Activated T-cell treated with anti-CD3 and anti-CD28 coated beads for 1 hour (primary cell): ENCODE measurements at regions not wholly inside any gene's neighbourhood (a gene's known extent, or its start where the extent isn't known, plus 50 kb on each side); places are given as distances from the start of the nearest gene placed in this dataset.

Experiments
- DNase-seq: peaks from one replicate; pipeline ENCODE4 v3.0.0-alpha.2; 2020; ENCODE audit warnings: low read depth

DNA sequence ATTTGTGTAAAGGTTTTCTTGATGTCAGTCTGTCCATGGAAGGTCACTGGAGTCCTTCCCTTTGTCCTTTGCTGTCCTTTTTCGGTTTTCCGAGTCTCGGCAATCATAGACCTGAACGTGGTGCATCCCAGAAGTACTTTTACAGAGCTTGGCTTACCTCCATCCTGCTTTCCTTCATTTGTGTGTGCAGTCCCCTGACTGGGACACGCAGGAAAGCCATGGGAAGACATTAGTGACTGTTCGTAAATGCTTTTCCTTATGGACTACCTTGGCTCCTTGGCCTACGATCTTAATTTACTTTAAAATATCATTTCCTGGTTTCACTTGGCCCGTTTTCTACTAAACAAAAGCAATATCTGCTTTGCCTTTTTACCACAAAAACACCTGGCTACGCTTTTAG is 328.4 kb upstream of the RARB start:
- DNase-seq = no peak

GRCh38 chr3:25103391-25103790 is 324.7 kb upstream of the RARB start:
- no peak for DNase-seq

- DNase-seq = no peak
These were observed 320.0 kb upstream of the RARB start for GRCh38 chr3:25107918-25108617.

DNA sequence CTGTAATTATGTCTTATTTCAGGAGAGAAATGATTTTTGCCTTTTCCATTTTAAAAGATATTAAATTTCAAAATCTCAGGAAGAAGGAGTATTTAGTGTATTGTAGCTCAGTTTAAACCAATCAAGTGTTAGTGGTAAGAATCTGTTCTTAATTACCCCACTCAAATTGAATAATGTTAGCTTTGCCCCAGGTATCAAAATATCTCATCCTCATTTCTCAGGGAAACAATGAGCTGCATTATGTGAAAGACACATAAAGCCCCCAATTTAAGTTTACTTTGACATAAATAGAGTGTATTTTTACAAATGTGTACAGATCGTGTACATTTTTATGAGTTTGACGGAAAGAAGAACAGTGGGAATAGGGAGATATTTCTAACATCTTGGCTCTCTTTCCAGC is 317.4 kb upstream of the RARB start:
- DNase-seq = no peak

- DNase-seq = no peak
These were observed 314.2 kb upstream of the RARB start for GRCh38 chr3:25113891-25114290.

DNA sequence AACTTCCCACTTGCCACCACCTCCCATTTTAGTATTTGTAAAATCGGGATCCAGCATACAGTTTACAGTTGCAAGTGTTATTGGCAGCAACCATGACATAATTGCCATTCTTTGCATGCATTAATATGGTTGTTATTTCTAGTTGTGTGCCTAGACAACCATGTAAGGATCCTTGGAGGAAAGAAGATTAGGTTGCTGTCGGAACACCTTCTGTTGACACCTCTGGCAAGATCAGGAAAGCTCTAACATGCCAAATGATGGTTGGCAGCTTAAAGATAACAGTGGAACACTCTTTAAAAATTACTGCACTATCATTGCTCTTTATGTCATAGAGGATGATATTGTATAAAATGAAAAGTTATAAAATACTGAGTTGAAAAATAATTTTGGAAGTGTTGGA is 313.5 kb upstream of the RARB start:
- DNase-seq = no peak

DNA sequence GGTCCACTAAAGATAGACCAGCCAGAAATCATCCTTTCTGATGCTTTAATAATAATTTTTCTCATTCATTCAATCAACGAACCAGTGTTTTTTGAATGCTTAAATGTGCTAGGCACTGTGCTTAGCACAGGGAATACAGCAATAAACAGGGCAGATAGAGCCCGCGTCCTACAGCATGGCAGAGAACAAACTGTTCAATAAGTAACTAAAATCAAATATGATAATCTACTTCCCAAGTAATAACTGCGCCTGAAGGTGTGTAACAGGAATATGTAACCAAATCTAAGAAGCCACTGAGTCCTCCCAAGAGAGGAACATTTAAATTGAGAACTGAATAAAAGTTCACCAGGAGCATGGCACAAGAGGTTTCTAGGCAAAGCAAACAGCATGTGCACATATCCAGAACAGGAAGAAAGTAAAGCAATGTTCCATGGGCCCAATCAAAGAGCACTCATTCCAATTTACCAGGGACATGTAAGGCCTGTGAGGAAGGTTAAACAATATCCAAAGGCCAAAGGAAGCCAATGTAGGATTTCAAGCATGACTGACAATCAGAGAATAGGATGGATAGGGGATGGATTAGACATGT is 311.0 kb upstream of the RARB start:
- no peak for DNase-seq

- no peak for DNase-seq
These were observed 308.4 kb upstream of the RARB start for GRCh38 chr3:25119682-25120081.

DNA sequence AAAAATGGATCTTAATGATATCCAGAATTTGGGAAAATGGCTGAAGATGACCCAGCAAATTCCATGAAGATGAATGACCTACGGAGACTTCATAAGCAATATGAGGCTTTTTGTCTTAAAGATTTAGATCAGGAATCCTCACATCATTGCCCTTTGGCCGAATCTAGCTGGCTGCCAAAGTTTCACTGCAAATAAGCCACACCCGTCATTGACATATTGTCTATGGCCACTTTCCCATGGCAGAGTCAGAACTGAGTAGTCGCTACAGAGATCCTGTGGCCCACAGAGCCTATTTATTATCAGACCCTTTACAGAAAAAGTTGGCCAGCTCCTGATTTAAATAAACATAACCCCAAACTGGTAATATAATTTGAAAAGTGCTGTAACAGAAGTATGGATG is 307.4 kb upstream of the RARB start:
- DNase-seq = no peak

DNA sequence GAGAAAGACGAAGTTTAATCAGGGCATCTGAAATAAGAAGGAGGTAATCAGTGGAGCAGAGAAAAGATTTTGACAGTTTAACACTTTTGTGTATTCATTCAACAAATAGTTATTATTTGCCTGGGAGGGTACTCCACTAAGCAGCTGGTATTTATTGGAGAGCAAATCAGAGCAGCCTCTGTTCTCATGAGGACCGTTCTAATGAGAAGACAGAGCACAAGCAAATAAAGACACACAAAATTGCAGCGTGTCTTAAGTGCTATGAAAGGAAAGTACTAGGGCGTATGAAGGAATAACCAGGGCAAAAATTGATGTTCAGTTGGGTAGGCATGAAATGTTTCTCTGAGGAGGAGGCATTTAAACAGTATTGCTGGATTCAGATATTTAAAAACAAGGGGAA is 302.9 kb upstream of the RARB start:
- no peak for DNase-seq

DNA sequence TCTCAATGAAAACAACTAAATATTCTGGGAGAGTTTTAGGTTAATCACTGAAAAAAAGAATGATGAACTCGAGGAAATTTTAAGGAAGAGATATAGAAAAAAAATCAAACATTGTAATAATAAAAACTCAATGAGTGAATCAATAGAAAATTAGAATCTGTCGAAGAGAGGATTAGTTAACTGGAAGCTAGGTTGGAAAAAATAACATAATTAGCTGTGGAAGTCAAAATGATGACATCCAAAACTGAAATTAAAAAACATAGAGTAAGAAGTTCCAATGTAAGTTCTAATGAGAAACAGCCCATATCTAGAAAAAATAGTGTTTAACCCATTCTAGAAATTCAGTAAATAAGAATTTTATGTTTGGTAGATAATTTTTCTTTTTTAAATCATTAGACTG is 299.3 kb upstream of the RARB start:
- DNase-seq = no peak

DNA sequence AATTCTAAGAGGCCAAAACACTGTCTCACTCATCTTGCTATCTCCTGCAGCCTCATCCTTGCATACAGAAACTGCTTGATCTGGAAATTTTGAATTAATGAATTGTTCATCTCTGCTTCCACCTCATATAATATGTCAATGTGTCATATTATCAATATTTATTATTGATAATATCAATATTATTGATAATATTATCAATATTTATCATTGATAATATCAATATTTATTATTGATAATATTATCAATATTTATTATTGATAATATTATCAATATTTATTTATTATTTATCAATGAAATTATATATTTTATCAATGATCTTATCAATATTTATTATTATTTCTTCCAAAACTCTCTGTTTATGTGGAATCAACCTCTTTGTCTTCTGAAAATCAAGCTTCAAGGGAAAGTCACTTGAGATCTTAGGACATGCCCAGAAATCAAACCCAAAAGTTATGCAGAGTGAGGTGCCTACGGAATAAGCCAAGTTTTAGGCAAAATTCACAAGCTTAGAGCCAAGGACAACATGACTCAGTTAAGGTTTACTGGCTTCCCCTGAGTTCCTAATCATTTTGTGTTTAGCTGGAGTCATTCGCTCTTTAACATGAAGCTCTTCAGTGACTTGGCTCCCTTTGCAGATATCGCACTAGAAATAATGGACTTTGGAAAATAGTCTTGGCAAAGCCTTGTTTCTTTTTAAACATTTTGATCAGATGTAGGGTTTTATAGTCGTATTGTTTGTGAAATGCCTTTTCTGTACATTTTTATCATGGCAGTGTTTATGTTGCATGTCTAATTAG is 297.1 kb upstream of the RARB start:
- DNase-seq = no peak

- no peak for DNase-seq
These were observed 294.5 kb upstream of the RARB start for GRCh38 chr3:25133588-25133987.

DNA sequence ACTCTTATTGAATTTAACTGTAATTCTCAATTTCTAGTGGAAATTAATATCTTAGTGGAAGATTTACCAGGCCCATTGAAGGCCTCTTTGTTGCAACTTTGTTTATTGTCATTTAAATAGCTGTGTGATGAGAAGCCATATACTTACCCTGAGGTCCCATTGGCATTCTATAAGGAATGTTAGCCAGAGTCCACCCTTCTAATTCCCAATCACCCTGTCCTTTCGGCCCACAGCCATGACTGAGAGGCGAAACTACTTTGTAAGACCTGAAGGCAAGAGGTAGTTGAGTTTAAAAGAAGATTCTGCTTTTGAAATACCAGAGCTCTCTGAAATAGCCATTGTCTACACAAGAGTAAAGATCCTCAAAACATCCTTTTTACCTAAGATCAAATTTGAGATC is 290.5 kb upstream of the RARB start:
- no peak for DNase-seq

- DNase-seq = no peak
These were observed 288.8 kb upstream of the RARB start for GRCh38 chr3:25139267-25139666.

DNA sequence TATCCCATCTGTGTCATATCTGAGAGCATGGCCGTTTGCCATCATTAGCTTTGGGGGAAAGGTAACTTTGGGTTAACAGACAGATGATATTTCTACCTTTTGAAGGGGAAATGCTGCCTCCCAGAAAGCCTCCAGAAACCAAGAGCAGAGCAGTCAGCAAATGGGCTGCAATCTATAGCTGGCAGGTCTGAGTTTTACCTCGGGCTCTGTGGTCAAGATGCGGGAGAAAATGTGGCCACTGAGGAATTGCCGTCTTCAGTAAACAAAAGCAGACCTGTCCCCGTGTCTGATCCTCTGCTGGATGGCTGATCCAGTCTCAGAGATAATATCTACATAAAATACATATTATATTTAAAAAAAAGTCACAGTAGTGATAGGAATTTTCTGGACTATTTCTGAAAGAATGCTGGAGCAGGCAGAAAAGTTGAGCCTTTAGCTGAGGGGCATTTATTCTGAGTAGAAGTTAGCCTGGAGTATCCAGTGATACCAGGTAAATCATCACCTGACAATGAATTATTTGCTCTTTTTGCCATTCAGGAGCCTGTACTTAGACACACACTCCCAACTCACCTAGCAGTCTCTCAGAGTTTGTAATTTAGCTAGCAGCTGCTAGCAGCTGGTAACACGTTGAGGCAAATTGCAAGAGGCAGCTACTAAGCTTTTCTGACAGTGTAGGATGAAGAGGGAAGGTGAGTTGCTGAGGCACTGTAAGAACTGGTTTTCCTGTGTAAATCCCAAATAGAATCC is 285.3 kb upstream of the RARB start:
- DNase-seq = no peak

DNA sequence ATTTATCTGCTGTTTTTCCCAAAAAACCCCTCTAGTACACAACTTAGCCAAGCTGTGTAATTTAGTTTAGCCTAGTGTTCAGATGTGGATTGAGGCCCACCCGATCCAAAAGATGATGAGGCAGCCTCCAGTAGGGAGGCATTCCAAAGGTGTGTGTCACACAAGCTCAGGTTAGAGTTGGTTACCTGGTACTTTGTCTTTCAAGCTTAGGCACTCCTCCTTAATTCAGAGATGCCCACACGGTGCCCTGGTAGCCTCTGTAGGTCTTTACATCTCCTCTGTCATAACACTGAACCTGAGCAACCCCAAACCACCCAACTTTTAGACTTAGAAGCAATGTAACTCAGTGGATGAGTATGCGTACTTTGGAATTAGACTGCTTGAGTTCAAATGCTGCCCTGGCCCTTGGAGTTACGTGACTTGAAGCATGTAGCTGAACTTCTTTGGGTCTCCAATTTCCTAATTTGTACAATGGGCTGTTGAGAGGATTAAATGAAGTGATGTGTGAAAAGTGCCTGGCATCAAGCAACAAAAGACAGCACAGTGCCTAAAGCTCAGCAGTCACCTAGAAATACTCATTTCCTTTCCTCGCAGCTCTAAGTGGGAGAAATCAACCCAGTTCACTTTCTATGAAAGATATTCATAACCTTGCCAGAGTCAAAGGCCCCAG is 284.6 kb upstream of the RARB start:
- DNase-seq = no peak

DNA sequence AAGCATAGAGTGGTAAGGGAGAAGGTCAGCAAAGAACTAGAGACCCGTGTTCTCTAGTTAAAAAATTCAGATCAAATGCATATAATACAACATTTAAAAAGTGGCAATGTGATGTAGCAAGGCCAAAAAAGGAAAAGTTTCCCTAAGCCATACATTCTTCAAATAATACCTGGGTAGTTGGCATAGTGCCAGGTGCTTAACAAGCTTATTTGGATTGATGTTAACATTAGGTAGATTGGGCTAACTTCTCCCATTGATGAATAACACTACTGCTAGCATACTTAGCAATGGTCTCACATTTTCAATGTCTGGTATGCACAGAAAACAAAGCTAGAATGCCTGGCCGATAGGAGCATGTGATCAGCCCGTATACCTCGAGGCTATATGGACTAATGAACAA is 283.6 kb upstream of the RARB start:
- DNase-seq = no peak

- no peak for DNase-seq
These were observed 282.9 kb upstream of the RARB start for GRCh38 chr3:25145176-25145575.

- DNase-seq = no peak
These were observed 277.9 kb upstream of the RARB start for GRCh38 chr3:25150199-25150598.

- no peak for DNase-seq
These were observed 276.7 kb upstream of the RARB start for GRCh38 chr3:25151281-25151902.

- DNase-seq = no peak
These were observed 276.2 kb upstream of the RARB start for GRCh38 chr3:25151903-25152295.
